HepG2 (cell line): ENCODE measurements at regions not wholly inside any gene's neighbourhood (a gene's known extent, or its start where the extent isn't known, plus 50 kb on each side); places are given as distances from the start of the nearest gene placed in this dataset.

Experiments
- ATAC-seq: fragments of 200-7000 bp; cut with Tn5 transposase; 3 replicates; pipeline ENCODE4 v1.9.1; 2020; ENCODE audit warnings: mild to moderate bottlenecking, moderate library complexity
- BruUV-seq: library from RNA; stranded (reverse); fragments of 400-500 nt; replicated peaks from 2 replicates; lab custom pipeline; 2021; lab: Mats Ljungman, UMichigan
- CTCF ChIA-PET: fragments of 300-600 bp; formaldehyde crosslinking; extraction: SDS; loops from one replicate; lab custom pipeline; 2021; ENCODE audit warnings: low total read pairs, inconsistent platforms, low intra/inter-chr PET ratio; lab: Yijun Ruan, JAX
- POLR2A ChIA-PET: fragments of 350-600 bp; sonication (Branson Sonifier 250); formaldehyde crosslinking; loops from one replicate; lab custom pipeline; 2020; ENCODE audit warnings: antibody characterized with exemption, inconsistent platforms; lab: Yijun Ruan, JAX
- DNase-seq: peaks from one replicate; pipeline ENCODE4 v3.0.0-alpha.2; 2015; ENCODE audit warnings: low spot score
- FAIRE-seq: peaks from 3 replicates; lab custom pipeline; 2011; peaks lifted over from hg19 to GRCh38; lab: Jason Lieb, UNC
- H2AFZ ChIP-seq: one replicate; pipeline ENCODE4 v1.6.1; 2011; ENCODE audit warnings: low read length, inconsistent platforms
- H3K27ac ChIP-seq: fragments of 300-600 bp; 3 replicates; pipeline ENCODE4 v1.8.0; 2011; ENCODE audit warnings: mixed run types, mild to moderate bottlenecking, mixed read lengths, low read length, inconsistent platforms; ENCODE audit not compliant: insufficient read depth; ENCODE audit errors: extremely low read length
- H3K27me3 ChIP-seq, 2 experiments: fragments of 200-600 bp in 1 of 2; 2 replicates in 1 of 2; 3 replicates in 1 of 2; pipeline versions ENCODE4 v1.6.0 to v1.8.0; 2011; ENCODE audit warnings: low read length in 2 of 2, mild to moderate bottlenecking in 2 of 2, moderate library complexity in 2 of 2, inconsistent platforms in 1 of 2; ENCODE audit not compliant: insufficient read depth in 2 of 2, control insufficient read depth in 1 of 2
- H3K36me3 ChIP-seq, 2 experiments: fragments of 200-600 bp in 1 of 2; replicated peaks in 1 of 2; 2 replicates in 1 of 2; 3 replicates in 1 of 2; pipeline versions ENCODE4 v1.5.1 to v1.8.0; 2011; ENCODE audit warnings: low read length in 2 of 2, inconsistent platforms in 1 of 2; ENCODE audit not compliant: insufficient read depth in 2 of 2, control insufficient read depth in 1 of 2
- H3K4me1 ChIP-seq: 2 replicates; pipeline ENCODE4 v1.5.1; 2012; ENCODE audit warnings: low read length, inconsistent platforms; ENCODE audit not compliant: insufficient read depth
- H3K4me2 ChIP-seq: 2 replicates; pipeline ENCODE4 v1.6.0; 2011; ENCODE audit warnings: low read depth, low read length, inconsistent platforms
- H3K4me3 ChIP-seq, 3 experiments: fragments of 200-600 bp in 1 of 3; sonication (generic), shearing (Covaris generic) in 1 of 3; replicated peaks in 1 of 3; 2 replicates each; pipeline ENCODE4 v1.5.1; 2011 to 2016; ENCODE audit warnings: low read length in 3 of 3, inconsistent platforms in 2 of 3, low read depth in 2 of 3, mild to moderate bottlenecking in 2 of 3, control low read depth in 1 of 3, mixed read lengths in 1 of 3; ENCODE audit not compliant: insufficient read depth in 1 of 3
- H3K79me2 ChIP-seq: one replicate; pipeline ENCODE4 v1.6.1; 2011; ENCODE audit warnings: low read length, inconsistent platforms; ENCODE audit not compliant: insufficient read depth
- H3K9ac ChIP-seq: 2 replicates; pipeline ENCODE4 v1.6.0; 2011; ENCODE audit warnings: mild to moderate bottlenecking, low read depth, low read length, inconsistent platforms; ENCODE audit not compliant: insufficient read depth
- H3K9me3 ChIP-seq: 2 replicates; pipeline ENCODE4 v1.5.1; 2012; ENCODE audit warnings: mild to moderate bottlenecking, low read length
- H4K20me1 ChIP-seq: 2 replicates; pipeline ENCODE4 v1.6.0; 2011; ENCODE audit warnings: inconsistent platforms, mild to moderate bottlenecking, low read length, moderate library complexity; ENCODE audit not compliant: insufficient read depth
- ARID3A ChIP-seq: IDR thresholded peaks from 2 replicates; pipeline ENCODE4 v1.6.1; 2012; ENCODE audit warnings: low read depth, low read length, improper control_type of control experiment
- HINFP ChIP-seq: sonication (generic); formaldehyde crosslinking; IDR thresholded peaks from 2 replicates; pipeline ENCODE4 v1.4.0; 2020; ENCODE audit warnings: low read depth, mild to moderate bottlenecking, missing genetic modification reagents
- SAP130 ChIP-seq: IDR thresholded peaks from 2 replicates; pipeline ENCODE4 v1.6.1; 2016; ENCODE audit warnings: low read depth
- SNRNP70 ChIP-seq: fragments of 200-400 bp; formaldehyde crosslinking; IDR thresholded peaks from 2 replicates; pipeline ENCODE4 v1.6.1; 2017; ENCODE audit warnings: mild to moderate bottlenecking, low read depth, low read length, moderate library complexity
- TCF12 ChIP-seq, 2 experiments: fragments of 450-650 bp in 1 of 2; sonication (generic) in 1 of 2; formaldehyde crosslinking in 1 of 2; IDR thresholded peaks; 2 replicates each; pipeline versions ENCODE4 v1.6.1 to v1.8.0; 2017 to 2022; ENCODE audit warnings: antibody characterized with exemption in 1 of 2, mild to moderate bottlenecking in 1 of 2, missing genetic modification reagents in 1 of 2, moderate library complexity in 1 of 2
- ZNF326 ChIP-seq: sonication (generic); formaldehyde crosslinking; IDR thresholded peaks from 2 replicates; pipeline ENCODE4 v1.4.0; 2020; ENCODE audit warnings: missing genetic modification reagents, borderline replicate concordance
- ZNF460 ChIP-seq: sonication (generic); formaldehyde crosslinking; IDR thresholded peaks from 2 replicates; pipeline ENCODE4 v1.5.1; 2020; ENCODE audit warnings: missing genetic modification reagents, mild to moderate bottlenecking, borderline replicate concordance
- ZNF883 ChIP-seq: sonication (generic); formaldehyde crosslinking; IDR thresholded peaks from 2 replicates; pipeline ENCODE4 v1.5.1; 2020; ENCODE audit warnings: mild to moderate bottlenecking, missing genetic modification reagents; ENCODE audit errors: not compliant biosample characterization
- WGBS: methylation state at CpG from one replicate; pipeline ENCODE4 v1.1.6; 2017; ENCODE audit warnings: low lambda C conversion rate; 5-methylcytosine and 5-hydroxymethylcytosine counted together
- in situ Hi-C: cut with HindIII; loops from 2 replicates; pipeline ENCODE4 v1.10.0; 2017; ENCODE audit warnings: low pct_unique_long_range_greater_than_20kb; ENCODE audit not compliant: extremely low pct_ligation_motif_present
- intact Hi-C: fragments of 100-400 bp; cut with micrococcal nuclease; formaldehyde crosslinking; loops from one replicate; pipeline ENCODE4 v1.10.0; 2022; ENCODE audit not compliant: unreplicated experiment

- POLR2A ChIA-PET = no interaction called here
- CTCF ChIA-PET = no interaction called here
Measured at GRCh38 chr6:71396410-71396801, 107.8 kb downstream of the OGFRL1 start.

More at GRCh38 chr6:71396410-71396801, 107.8 kb downstream of the OGFRL1 start:
- H3K79me2 ChIP-seq = no peaks in the 10 kb centered on the region
- no peak for TF ChIP-seq SNRNP70
- no peak for TF ChIP-seq ZNF460
- no peak for TF ChIP-seq ZNF326
- no peak for TF ChIP-seq SAP130 (CRISPR knock-in tag)
- no peak for TF ChIP-seq ARID3A
- no peak for TF ChIP-seq HINFP
- TF ChIP-seq TCF12 (IDR thresholded peaks at IDR 0.05) = no peak
- no peak for TF ChIP-seq TCF12 (CRISPR knock-in tag; IDR thresholded peaks at IDR 0.05)
- no peak for TF ChIP-seq ZNF883 (CRISPR knock-in tag)
- no peaks in the 10 kb centered on the region for H3K36me3 ChIP-seq
- no peak for ATAC-seq
- H3K4me3 ChIP-seq = no peak overlapping the region
- no peak overlapping the region for H3K27ac ChIP-seq
- no peak overlapping the region for H3K4me2 ChIP-seq
- no peak for FAIRE-seq
- H3K27me3 ChIP-seq = no peaks in the 10 kb centered on the region
- in situ Hi-C loops (loop anchor here (25.0 kb wide), 1 partner anchor 691 kb away; no protein-coding TSS in a partner anchor), intact Hi-C loops (no loop called here)
- no peak overlapping the region for H2AFZ ChIP-seq
- H3K9ac ChIP-seq = no peak overlapping the region
- no peaks in the 10 kb centered on the region for H3K9me3 ChIP-seq
- no peaks in the 10 kb centered on the region for H4K20me1 ChIP-seq
- 42% methylated on average over 2 of the region's 2 CpGs for WGBS
- no peak for DNase-seq
- H3K4me1 ChIP-seq = no peaks in the 10 kb centered on the region
- BruUV-seq = no TSS peak
